K562 (cell line): ENCODE measurements at regions not wholly inside any gene's neighbourhood (a gene's known extent, or its start where the extent isn't known, plus 50 kb on each side); places are given as distances from the start of the nearest gene placed in this dataset.

Source experiments
- CCAR2 ChIP-seq: fragments of 200-400 bp; formaldehyde crosslinking; IDR thresholded peaks from 2 replicates; pipeline ENCODE4 v1.6.1; 2017; ENCODE audit warnings: mild to moderate bottlenecking, low read depth, low read length
- ELF1 ChIP-seq: fragments of 200-800 bp; sonication (Bioruptor generic); IDR thresholded peaks from 2 replicates; pipeline ENCODE4 v1.6.1; 2016; ENCODE audit warnings: missing genetic modification characterization, missing compliant biosample characterization
- NFATC3 ChIP-seq: fragments of 450-650 bp; IDR thresholded peaks from 2 replicates; pipeline ENCODE4 v1.6.1; 2017; ENCODE audit warnings: mild to moderate bottlenecking
- NFIC ChIP-seq: fragments of 450-650 bp; IDR thresholded peaks from 2 replicates; pipeline ENCODE4 v1.6.1; 2017; ENCODE audit warnings: mild to moderate bottlenecking, inconsistent platforms
- POLR2A ChIP-seq: fragments of 450-650 bp; conservative IDR thresholded peaks from 2 replicates; pipeline ENCODE4 v1.6.1; 2016
- RAD51 ChIP-seq: fragments of 450-650 bp; IDR thresholded peaks from 2 replicates; pipeline ENCODE4 v1.7.1; 2016; ENCODE audit warnings: low read depth, mild to moderate bottlenecking, borderline replicate concordance
- SMARCA5 ChIP-seq: fragments of 450-650 bp; IDR thresholded peaks from 2 replicates; pipeline ENCODE4 v1.6.1; 2016
- ZFX ChIP-seq: sonication (generic); formaldehyde crosslinking; IDR thresholded peaks from 2 replicates; pipeline ENCODE4 v1.8.0; 2022; ENCODE audit warnings: mild to moderate bottlenecking, missing genetic modification reagents, moderate library complexity
- ZNF431 ChIP-seq: sonication (generic); formaldehyde crosslinking; IDR thresholded peaks from 2 replicates; pipeline ENCODE4 v1.8.0; 2022; ENCODE audit warnings: mild to moderate bottlenecking, missing genetic modification reagents
- ZNF644 ChIP-seq: fragments of 200-800 bp; sonication (Bioruptor generic); IDR thresholded peaks from 2 replicates; pipeline ENCODE4 v1.6.1; 2016; ENCODE audit warnings: low read depth, missing genetic modification characterization, missing compliant biosample characterization
- ZNF778 ChIP-seq: fragments of 450-650 bp; formaldehyde crosslinking; IDR thresholded peaks from 2 replicates; pipeline ENCODE4 v1.4.0; 2020; ENCODE audit warnings: mild to moderate bottlenecking, moderate library complexity
- ZSCAN32 ChIP-seq: fragments of 450-650 bp; formaldehyde crosslinking; IDR thresholded peaks from 2 replicates; pipeline ENCODE4 v1.4.0; 2020; ENCODE audit warnings: mild to moderate bottlenecking, moderate library complexity
- TF ChIP-seq, protein P1 (sequence below), 3 experiments: IDR thresholded peaks in 2 of 3; conservative IDR thresholded peaks in 1 of 3; 2 replicates each; pipeline ENCODE4 v1.5.1; 2011 to 2012; ENCODE audit warnings: low read length in 3 of 3, mild to moderate bottlenecking in 3 of 3, control low read depth in 2 of 3, improper control_type of control experiment in 1 of 3, inconsistent platforms in 1 of 3, low read depth in 1 of 3, mixed read lengths in 1 of 3, moderate library complexity in 1 of 3; ENCODE audit not compliant: insufficient read depth in 2 of 3
- TF ChIP-seq, protein P2 (sequence below), 2 experiments: fragments of 450-650 bp in 1 of 2; sonication (generic) in 1 of 2; formaldehyde crosslinking in 1 of 2; IDR thresholded peaks; 2 replicates each; pipeline versions ENCODE4 v1.7.1 to v1.9.0; 2016 to 2022; ENCODE audit warnings: inconsistent platforms in 1 of 2, mild to moderate bottlenecking in 1 of 2, missing genetic modification reagents in 1 of 2

DNA sequence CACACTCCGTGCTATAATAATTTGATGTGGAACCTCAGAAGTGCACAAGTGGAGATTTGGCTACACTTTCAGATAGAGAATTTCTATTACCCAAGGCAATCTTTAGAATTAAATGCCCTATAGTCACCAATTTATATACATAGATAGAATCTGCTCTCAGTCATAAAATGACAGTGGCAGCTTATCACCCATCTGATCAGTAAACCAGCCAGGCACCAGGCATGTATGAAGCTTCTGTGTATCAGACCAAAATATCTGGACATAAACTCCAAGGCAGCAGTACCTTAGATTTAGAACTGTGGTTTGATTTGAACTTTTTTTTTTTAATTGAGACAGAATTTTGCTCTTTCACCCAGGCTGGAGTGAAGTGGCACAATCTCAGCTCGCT is 180.9 kb downstream of the IPMK start:
- no peak for TF ChIP-seq POLR2A
- TF ChIP-seq ZNF431 (CRISPR knock-in tag) = no peak
- TF ChIP-seq ELF1 = no peak
- no peak for TF ChIP-seq ZFX (CRISPR knock-in tag)
- TF ChIP-seq, protein P1, sequence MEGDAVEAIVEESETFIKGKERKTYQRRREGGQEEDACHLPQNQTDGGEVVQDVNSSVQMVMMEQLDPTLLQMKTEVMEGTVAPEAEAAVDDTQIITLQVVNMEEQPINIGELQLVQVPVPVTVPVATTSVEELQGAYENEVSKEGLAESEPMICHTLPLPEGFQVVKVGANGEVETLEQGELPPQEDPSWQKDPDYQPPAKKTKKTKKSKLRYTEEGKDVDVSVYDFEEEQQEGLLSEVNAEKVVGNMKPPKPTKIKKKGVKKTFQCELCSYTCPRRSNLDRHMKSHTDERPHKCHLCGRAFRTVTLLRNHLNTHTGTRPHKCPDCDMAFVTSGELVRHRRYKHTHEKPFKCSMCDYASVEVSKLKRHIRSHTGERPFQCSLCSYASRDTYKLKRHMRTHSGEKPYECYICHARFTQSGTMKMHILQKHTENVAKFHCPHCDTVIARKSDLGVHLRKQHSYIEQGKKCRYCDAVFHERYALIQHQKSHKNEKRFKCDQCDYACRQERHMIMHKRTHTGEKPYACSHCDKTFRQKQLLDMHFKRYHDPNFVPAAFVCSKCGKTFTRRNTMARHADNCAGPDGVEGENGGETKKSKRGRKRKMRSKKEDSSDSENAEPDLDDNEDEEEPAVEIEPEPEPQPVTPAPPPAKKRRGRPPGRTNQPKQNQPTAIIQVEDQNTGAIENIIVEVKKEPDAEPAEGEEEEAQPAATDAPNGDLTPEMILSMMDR (IDR thresholded peaks at IDR 0.05 in 2 of 3, conservative IDR thresholded peaks at IDR 0.05 in 1 of 3; ENCODE audit: insufficient read depth in 2 of 3, low read depth in 1 of 3, low read length in 3 of 3) = no peak
- TF ChIP-seq SMARCA5 = no peak
- TF ChIP-seq NFATC3 = no peak
- TF ChIP-seq CCAR2 = no peak
- no peak for TF ChIP-seq RAD51
- no peak for TF ChIP-seq ZNF778
- TF ChIP-seq ZNF644 (tag) = no peak
- TF ChIP-seq NFIC = no peak
- TF ChIP-seq, protein P2, sequence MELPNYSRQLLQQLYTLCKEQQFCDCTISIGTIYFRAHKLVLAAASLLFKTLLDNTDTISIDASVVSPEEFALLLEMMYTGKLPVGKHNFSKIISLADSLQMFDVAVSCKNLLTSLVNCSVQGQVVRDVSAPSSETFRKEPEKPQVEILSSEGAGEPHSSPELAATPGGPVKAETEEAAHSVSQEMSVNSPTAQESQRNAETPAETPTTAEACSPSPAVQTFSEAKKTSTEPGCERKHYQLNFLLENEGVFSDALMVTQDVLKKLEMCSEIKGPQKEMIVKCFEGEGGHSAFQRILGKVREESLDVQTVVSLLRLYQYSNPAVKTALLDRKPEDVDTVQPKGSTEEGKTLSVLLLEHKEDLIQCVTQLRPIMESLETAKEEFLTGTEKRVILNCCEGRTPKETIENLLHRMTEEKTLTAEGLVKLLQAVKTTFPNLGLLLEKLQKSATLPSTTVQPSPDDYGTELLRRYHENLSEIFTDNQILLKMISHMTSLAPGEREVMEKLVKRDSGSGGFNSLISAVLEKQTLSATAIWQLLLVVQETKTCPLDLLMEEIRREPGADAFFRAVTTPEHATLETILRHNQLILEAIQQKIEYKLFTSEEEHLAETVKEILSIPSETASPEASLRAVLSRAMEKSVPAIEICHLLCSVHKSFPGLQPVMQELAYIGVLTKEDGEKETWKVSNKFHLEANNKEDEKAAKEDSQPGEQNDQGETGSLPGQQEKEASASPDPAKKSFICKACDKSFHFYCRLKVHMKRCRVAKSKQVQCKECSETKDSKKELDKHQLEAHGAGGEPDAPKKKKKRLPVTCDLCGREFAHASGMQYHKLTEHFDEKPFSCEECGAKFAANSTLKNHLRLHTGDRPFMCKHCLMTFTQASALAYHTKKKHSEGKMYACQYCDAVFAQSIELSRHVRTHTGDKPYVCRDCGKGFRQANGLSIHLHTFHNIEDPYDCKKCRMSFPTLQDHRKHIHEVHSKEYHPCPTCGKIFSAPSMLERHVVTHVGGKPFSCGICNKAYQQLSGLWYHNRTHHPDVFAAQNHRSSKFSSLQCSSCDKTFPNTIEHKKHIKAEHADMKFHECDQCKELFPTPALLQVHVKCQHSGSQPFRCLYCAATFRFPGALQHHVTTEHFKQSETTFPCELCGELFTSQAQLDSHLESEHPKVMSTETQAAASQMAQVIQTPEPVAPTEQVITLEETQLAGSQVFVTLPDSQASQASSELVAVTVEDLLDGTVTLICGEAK (IDR thresholded peaks at IDR 0.05) = no peak
- TF ChIP-seq, protein P2 (CRISPR knock-in tag; IDR thresholded peaks at IDR 0.05) = no peak
- no peak for TF ChIP-seq ZSCAN32
